Occipital lobe (tissue), 1 donor: ENCODE measurements at regions not wholly inside any gene's neighbourhood (a gene's known extent, or its start where the extent isn't known, plus 50 kb on each side); places are given as distances from the start of the nearest gene placed in this dataset.
"Not testable (repeated sequence)": the region's sequence is repeated elsewhere in the genome, so short reads cannot be mapped to it uniquely, and the experiment has no call there.

ENCODE experiments used
- DNase-seq: peaks from one replicate; lab custom pipeline; 2025; lab: John Stamatoyannopoulos, UW

DNA sequence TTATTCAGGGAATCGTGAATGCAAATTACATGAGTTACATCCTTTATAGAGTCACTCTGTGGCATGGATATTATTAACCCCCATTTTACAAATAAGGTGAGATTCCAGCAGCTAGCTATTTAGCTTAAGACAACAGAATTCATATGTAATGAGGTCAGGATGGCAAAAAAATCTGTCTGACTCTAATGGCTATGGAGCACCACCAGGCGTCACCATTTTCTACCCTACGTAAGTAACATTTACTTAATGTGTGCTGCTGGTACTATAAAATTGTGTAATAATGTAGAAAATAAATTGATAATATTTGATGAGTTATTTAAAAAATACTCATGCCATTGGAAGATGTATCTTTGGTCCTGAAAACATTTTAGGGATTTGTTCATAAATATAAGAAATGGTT lies 2040.1 kb upstream of the LRRTM1 start:
- DNase-seq = no peak

- DNase-seq = no peak
These were observed 2037.8 kb upstream of the LRRTM1 start for GRCh38 chr2:82342356-82342755.

GRCh38 chr2:82340578-82341053 lies 2036.1 kb upstream of the LRRTM1 start:
- no peak for DNase-seq

GRCh38 chr2:82339805-82340204 lies 2035.3 kb upstream of the LRRTM1 start:
- no peak for DNase-seq

DNA sequence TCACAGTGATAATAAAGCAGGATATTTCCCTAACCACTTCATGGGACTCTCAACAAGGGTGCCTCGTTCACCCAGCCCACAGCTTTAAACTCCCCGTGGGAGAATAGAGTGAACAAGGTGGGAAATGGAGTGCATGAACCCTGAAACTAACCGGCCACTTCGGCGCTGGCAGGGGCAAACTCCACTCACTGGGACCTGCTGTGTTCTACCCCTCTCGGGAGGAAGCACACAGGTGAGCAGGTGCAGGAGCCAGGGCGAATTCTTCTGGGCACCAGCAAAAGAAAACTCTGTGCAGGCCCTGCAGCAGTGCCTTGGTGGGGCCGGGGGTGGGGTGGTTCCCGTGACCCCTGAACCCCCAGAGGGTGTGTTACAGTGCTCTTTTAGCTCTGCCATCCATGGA lies 2029.1 kb upstream of the LRRTM1 start:
- no peak for DNase-seq

DNA sequence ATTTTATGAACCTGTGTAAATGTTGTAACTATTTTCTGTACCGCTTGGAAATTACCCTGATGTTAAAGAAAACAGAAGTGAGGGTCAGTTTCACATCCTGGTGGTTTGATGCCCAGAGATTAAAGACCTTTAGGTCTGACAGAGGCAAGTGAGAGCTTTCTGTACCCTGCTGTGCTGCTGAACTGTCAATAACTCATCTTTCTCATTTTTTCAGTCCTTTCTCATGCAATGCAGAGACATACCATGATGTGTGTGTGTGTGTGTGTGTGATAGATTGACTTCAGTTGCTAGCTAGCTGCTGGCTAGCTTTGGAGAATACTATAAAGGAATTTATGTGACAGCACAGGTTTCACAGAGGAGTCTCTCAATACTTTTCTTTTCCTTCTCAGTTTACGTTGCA lies 2025.6 kb upstream of the LRRTM1 start:
- no peak for DNase-seq

GRCh38 chr2:82326180-82326767 lies 2021.7 kb upstream of the LRRTM1 start:
- DNase-seq = not testable (repeated sequence)

DNA sequence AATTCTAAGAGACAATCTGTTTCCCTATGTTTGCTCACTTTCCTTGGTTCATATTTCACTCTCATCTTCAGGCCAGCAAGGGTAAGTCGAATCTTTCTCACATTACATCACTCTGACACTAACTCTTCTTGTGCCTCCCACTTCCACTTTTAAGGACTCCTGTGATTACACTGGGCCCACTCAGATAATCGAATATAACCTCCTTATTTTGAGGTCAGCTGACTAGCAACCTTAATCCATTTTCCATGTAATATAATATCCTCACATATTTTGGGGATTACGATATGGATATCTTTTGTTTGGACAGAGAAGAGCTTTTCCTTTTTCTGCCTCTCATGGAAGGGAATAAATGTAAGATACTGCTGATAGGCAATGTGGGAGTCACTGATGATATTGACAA lies 2015.7 kb upstream of the LRRTM1 start:
- DNase-seq = no peak

DNA sequence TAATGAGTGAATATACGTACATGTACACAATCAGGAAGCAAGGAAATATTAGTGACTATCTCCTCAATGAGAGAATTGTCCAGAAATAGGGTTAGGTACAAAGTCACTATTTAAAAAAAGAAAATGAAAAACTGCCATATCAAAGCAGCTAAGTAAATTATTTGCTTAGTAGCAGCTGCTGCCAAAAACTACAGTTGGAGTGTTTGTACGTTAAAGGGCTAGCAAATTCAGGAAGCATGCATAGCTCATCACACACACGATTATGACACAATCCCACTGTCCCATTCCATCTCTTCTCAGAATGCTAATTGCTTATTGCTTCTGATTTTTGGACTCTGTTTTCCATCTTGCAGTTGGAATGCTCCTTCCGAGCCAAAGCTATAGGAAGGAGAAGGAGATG lies 2012.5 kb upstream of the LRRTM1 start:
- DNase-seq = no peak

DNA sequence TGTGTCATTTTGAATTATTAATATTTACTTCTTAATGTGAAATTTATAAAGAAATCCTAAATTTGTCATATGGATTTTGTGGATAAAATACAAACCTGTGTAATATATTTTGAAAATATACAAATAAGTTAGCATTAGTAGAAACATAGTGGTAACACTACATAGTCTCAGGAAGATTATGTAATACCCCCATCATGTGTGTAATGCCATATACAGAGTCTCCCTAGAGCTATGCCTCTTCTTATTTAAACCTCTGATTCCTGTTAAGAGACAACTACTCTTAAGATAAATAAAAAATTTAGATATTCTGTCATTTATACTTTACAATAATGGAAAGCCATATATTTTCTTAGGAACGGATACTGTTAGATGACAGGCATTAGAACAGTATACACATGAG lies 2012.0 kb upstream of the LRRTM1 start:
- no peak for DNase-seq

DNA sequence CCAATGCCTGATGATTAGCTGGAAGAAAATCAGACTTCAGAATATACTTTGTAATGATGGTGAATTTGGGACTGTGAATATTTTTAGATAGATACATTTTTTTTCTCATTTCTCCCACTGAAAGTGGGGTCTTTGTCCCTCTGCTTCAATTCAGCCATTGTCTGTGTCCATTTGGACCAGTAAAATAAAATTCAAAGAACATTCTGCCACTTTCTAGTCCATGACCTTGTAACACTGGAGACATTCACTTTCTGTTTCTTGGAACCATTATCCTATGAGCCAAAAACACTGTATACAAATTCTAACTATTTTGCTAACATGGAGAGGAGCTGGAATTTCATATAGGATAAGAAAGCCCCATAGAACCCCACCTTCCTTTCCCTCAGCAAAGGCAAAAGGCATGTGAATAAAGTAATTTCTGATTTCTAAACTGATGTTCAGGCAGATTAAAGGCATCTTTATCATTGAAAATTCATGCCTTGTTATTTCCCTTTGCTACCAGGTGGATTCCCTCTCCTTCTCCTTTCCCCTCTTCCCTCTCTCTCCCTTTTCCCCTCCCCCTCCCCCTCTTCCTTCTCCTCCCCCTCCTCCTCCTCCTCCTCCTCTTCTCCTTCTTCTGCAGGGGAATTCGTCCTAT lies 2010.4 kb upstream of the LRRTM1 start:
- DNase-seq = no peak

DNA sequence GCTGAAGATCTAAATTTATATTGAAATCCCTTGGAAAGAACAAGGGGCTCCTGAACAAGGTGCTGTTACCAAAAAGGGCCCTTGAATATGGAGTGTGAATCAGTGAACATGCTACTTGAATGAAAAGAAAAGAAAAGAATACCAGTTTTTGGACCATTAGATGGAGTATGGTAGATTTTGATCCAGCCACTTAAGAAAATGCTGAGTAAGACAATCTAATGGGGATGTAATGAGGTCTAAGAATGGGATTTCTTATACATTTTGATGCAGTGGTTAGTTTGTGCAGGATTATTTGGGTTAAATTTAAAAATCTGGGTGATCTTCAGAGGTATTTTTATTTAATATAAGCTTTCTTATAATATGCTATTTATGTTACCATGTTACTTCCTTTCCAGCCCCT lies 2003.0 kb upstream of the LRRTM1 start:
- DNase-seq = no peak

DNA sequence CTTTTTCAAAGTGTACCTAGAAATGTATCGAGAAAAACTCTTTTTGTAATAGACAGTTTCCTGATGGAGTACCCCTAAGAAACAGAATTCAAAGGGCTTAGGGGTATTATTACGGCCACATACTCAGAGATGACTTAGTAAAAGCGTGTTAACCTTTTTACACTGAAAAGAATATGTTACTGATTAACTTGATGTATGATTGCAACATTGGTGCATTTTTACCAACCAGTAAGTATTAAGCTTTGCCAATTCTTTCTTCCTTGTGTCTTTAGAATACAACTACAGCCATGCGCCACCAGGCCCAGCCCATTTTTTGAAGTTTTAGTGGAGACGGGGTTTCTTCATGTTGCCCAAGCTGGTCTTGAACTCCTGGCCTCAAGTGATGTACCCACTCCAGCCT lies 1997.0 kb upstream of the LRRTM1 start:
- no peak for DNase-seq

- no peak for DNase-seq
These were observed 1984.9 kb upstream of the LRRTM1 start for GRCh38 chr2:82289446-82289845.

- DNase-seq = no peak
These were observed 1978.5 kb upstream of the LRRTM1 start for GRCh38 chr2:82283075-82283474.

GRCh38 chr2:82282111-82282882 lies 1977.7 kb upstream of the LRRTM1 start:
- DNase-seq = no peak

GRCh38 chr2:82279367-82279766 lies 1974.8 kb upstream of the LRRTM1 start:
- DNase-seq = no peak

- no peak for DNase-seq
These were observed 1973.9 kb upstream of the LRRTM1 start for GRCh38 chr2:82278416-82278815.

DNA sequence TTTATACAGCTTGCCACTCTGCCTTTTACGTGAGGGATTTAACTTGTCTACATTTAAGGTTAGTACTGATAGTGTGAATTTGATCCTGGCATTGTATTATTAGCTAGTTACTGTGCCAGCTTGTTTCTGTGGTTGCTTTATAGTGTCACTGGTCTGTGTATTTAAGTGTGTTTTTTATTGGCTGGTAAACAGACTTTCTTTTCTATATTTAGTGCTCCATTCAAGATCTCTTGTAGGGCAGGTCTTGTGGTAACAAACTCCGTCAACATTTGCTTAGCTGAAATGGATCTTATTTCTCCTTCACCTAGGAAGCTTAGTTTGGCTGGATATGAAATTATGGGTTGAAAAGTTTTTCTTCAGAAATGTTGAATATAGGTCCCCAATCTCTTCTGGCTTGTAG lies 1971.0 kb upstream of the LRRTM1 start:
- DNase-seq = no peak

GRCh38 chr2:82268446-82268845 lies 1963.9 kb upstream of the LRRTM1 start:
- no peak for DNase-seq

GRCh38 chr2:82260521-82260920 lies 1956.0 kb upstream of the LRRTM1 start:
- no peak for DNase-seq

DNA sequence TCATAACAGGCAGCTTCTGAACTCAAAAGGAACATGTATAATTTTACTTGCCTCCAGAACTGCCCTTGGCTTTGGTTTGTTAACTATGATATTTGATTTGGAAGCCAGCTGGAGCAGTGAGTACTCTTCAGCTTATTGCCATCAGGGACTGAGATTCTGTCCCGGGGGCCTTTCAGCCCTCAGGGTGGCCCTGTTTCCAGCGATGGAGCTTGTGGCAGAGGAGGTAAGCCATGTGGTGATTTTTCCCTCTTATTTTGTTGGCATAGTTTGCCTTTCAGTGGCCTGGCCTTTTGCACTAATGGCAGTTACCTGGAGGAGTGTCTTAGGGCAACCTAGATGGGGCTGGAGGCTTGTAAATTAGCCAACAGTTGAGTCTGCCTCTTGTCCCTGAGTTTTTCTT lies 1955.0 kb upstream of the LRRTM1 start:
- DNase-seq = no peak
